HCT116 (cell line): ENCODE measurements at regions not wholly inside any gene's neighbourhood (a gene's known extent, or its start where the extent isn't known, plus 50 kb on each side); places are given as distances from the start of the nearest gene placed in this dataset.

Experiments
- EZH2 ChIP-seq: fragments of 200-600 bp; sonication (generic); IDR thresholded peaks from 2 replicates; pipeline ENCODE4 v1.6.1; 2017; ENCODE audit warnings: antibody characterized with exemption, mixed run types
- POLR2AphosphoS5 ChIP-seq: IDR thresholded peaks from 2 replicates; pipeline ENCODE4 v1.6.1; 2011; ENCODE audit warnings: mild to moderate bottlenecking, low read depth, low read length, moderate library complexity

DNA sequence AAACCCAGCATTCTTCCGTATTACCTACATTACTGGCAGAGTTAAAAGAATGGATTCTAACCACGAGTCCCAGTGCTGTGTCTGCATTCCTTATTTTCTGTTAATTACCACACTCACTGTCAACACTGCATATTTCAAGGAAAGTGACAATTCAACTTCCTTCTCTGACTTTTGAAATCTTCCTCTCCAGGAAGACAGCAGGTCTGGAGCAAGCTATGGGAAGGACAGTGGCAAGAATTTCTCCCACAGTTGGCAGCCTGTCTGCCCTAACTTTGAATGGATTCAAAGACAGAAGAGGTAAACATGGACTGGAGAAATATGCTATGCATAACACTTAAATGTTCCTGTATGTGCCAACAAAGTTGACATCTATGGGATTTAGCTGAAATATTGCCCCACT is 700.5 kb upstream of the CHAC2 start:
- TF ChIP-seq POLR2AphosphoS5 (no peak), EZH2 (no peak)
